ENCODE measurements at regions not wholly inside any gene's neighbourhood (a gene's known extent, or its start where the extent isn't known, plus 50 kb on each side); places are given as distances from the start of the nearest gene placed in this dataset.

- Histone ChIP-seq H3K9me3 (ENCODE audit: low read length) (no peaks in the 10 kb centered on the region), H3K27ac (ENCODE audit: low read depth, low read length) (no peak overlapping the region), H3K36me3 (ENCODE audit: insufficient read depth, low read length) (no peaks in the 10 kb centered on the region), H3K27me3 (ENCODE audit: insufficient read depth, low read length, poor library complexity, severe bottlenecking) (peaks cover 8% of the 10 kb centered on the region), H3K4me1 (ENCODE audit: insufficient read depth, low read length) (peaks cover 40% of the 10 kb centered on the region), H3K4me3 (ENCODE audit: low read length) (no peak overlapping the region)
- Mint-ChIP-seq H3K4me1 (peaks cover 55 to 64% (median 56%) of the 10 kb centered on the region in 3 donors), H3K4me3 (peak overlapping the region; percentile 17 to 80 (median 62)), H3K9me3 (no peaks in the 10 kb centered on the region), H3K27ac (peak overlapping the region in 6 of 8 donors; percentile 11 to 77 (median 50)), H3K36me3 (peaks cover 0 to 9% (median 0%) of the 10 kb centered on the region in 3 donors), H3K27me3 (peaks cover 0 to 11% of the 10 kb centered on the region in 2 donors)
- peak in 1 of 5 donors; percentile 37 for DNase-seq
- ChIA-PET CTCF (no interaction called here), POLR2A (no interaction called here)
Observed at GRCh38 chr9:87276327-87276841, 221.3 kb upstream of the DAPK1 start.

GRCh38 chr9:87276851-87277261, 220.8 kb upstream of the DAPK1 start:
- Mint-ChIP-seq H3K27ac (peak overlapping the region in 6 of 8 donors; percentile 11 to 77 (median 50)), H3K4me3 (peak overlapping the region; percentile 17 to 80 (median 62)), H3K36me3 (peaks cover 0 to 9% (median 0%) of the 10 kb centered on the region in 3 donors), H3K9me3 (no peaks in the 10 kb centered on the region), H3K27me3 (peaks cover 0 to 11% of the 10 kb centered on the region in 2 donors), H3K4me1 (peaks cover 50 to 59% (median 51%) of the 10 kb centered on the region in 3 donors)
- Histone ChIP-seq H3K27me3 (ENCODE audit: insufficient read depth, low read length, poor library complexity, severe bottlenecking) (peaks cover 4% of the 10 kb centered on the region), H3K4me1 (ENCODE audit: insufficient read depth, low read length) (peaks cover 35% of the 10 kb centered on the region), H3K4me3 (ENCODE audit: low read length) (no peak overlapping the region), H3K9me3 (ENCODE audit: low read length) (no peaks in the 10 kb centered on the region), H3K36me3 (ENCODE audit: insufficient read depth, low read length) (no peaks in the 10 kb centered on the region), H3K27ac (ENCODE audit: low read depth, low read length) (no peak overlapping the region)
- ChIA-PET POLR2A (no interaction called here), CTCF (no interaction called here)
- DNase-seq = peak in 1 of 5 donors; percentile 39

- peak overlapping the region in 2 of 8 donors; percentile 44 to 57 for H3K27ac Mint-ChIP-seq
Observed at GRCh38 chr9:87277346-87277745, 220.3 kb upstream of the DAPK1 start.

GRCh38 chr9:87278971-87279733, 218.5 kb upstream of the DAPK1 start:
- H3K4me1 ChIP-seq (ENCODE audit: insufficient read depth, low read length) = peaks cover 22% of the 10 kb centered on the region
- no peak overlapping the region for H3K4me3 ChIP-seq (ENCODE audit: low read length)
- Mint-ChIP-seq H3K4me3 (no peak overlapping the region), H3K27ac (no peak overlapping the region), H3K27me3 (peaks cover 0 to 4% of the 10 kb centered on the region in 2 donors), H3K4me1 (peaks cover 39 to 43% (median 40%) of the 10 kb centered on the region in 3 donors), H3K9me3 (no peaks in the 10 kb centered on the region), H3K36me3 (peaks cover 0 to 9% (median 2%) of the 10 kb centered on the region in 3 donors)
- CTCF ChIA-PET = no interaction called here
- H3K27ac ChIP-seq (ENCODE audit: low read depth, low read length) = no peak overlapping the region
- POLR2A ChIA-PET = no interaction called here
- H3K9me3 ChIP-seq (ENCODE audit: low read length) = no peaks in the 10 kb centered on the region
- H3K36me3 ChIP-seq (ENCODE audit: insufficient read depth, low read length) = no peaks in the 10 kb centered on the region
- no peak for DNase-seq
- H3K27me3 ChIP-seq (ENCODE audit: insufficient read depth, low read length, poor library complexity, severe bottlenecking) = no peaks in the 10 kb centered on the region

More at GRCh38 chr9:87277346-87277745, 220.3 kb upstream of the DAPK1 start:
- peaks cover 45 to 54% (median 46%) of the 10 kb centered on the region in 3 donors for H3K4me1 Mint-ChIP-seq
- no peaks in the 10 kb centered on the region for H3K9me3 Mint-ChIP-seq
- H3K36me3 Mint-ChIP-seq = peaks cover 0 to 9% (median 0%) of the 10 kb centered on the region in 3 donors
- H3K4me3 Mint-ChIP-seq = peak overlapping the region in 5 of 7 donors; percentile 43 to 80 (median 65)
- DNase-seq = no peak
- H3K4me1 ChIP-seq (ENCODE audit: insufficient read depth, low read length) = peaks cover 32% of the 10 kb centered on the region
- no peak overlapping the region for H3K27ac ChIP-seq (ENCODE audit: low read depth, low read length)
- H3K4me3 ChIP-seq (ENCODE audit: low read length) = no peak overlapping the region
- H3K36me3 ChIP-seq (ENCODE audit: insufficient read depth, low read length) = no peaks in the 10 kb centered on the region
- H3K27me3 Mint-ChIP-seq = peaks cover 0 to 11% of the 10 kb centered on the region in 2 donors
- H3K9me3 ChIP-seq (ENCODE audit: low read length) = no peaks in the 10 kb centered on the region
- peaks cover 4% of the 10 kb centered on the region for H3K27me3 ChIP-seq (ENCODE audit: insufficient read depth, low read length, poor library complexity, severe bottlenecking)
- ChIA-PET POLR2A (no interaction called here), CTCF (no interaction called here)

- Histone ChIP-seq H3K4me3 (ENCODE audit: low read length) (no peak overlapping the region), H3K27ac (ENCODE audit: low read depth, low read length) (no peak overlapping the region), H3K36me3 (ENCODE audit: insufficient read depth, low read length) (no peaks in the 10 kb centered on the region), H3K9me3 (ENCODE audit: low read length) (no peaks in the 10 kb centered on the region), H3K4me1 (ENCODE audit: insufficient read depth, low read length) (peaks cover 18% of the 10 kb centered on the region), H3K27me3 (ENCODE audit: insufficient read depth, low read length, poor library complexity, severe bottlenecking) (no peaks in the 10 kb centered on the region)
- H3K27me3 Mint-ChIP-seq = peaks cover 2 to 5% of the 10 kb centered on the region in 2 donors
- no peak overlapping the region for H3K27ac Mint-ChIP-seq
- ChIA-PET CTCF (no interaction called here), POLR2A (no interaction called here)
- no peaks in the 10 kb centered on the region for H3K9me3 Mint-ChIP-seq
- DNase-seq = no peak
- H3K4me1 Mint-ChIP-seq = peaks cover 35 to 39% (median 37%) of the 10 kb centered on the region in 3 donors
- no peak overlapping the region for H3K4me3 Mint-ChIP-seq
- H3K36me3 Mint-ChIP-seq = peaks cover 0 to 9% (median 2%) of the 10 kb centered on the region in 3 donors
Observed at GRCh38 chr9:87280421-87280820, 217.2 kb upstream of the DAPK1 start.

GRCh38 chr9:87282538-87282937, 215.1 kb upstream of the DAPK1 start:
- peaks cover 15 to 20% (median 17%) of the 10 kb centered on the region in 3 donors for H3K4me1 Mint-ChIP-seq
- peaks cover 0 to 9% (median 2%) of the 10 kb centered on the region in 3 donors for H3K36me3 Mint-ChIP-seq
- H3K27ac ChIP-seq (ENCODE audit: low read depth, low read length) = no peak overlapping the region
- H3K4me3 ChIP-seq (ENCODE audit: low read length) = no peak overlapping the region
- H3K27me3 Mint-ChIP-seq = peaks cover 5 to 6% of the 10 kb centered on the region in 2 donors
- H3K4me1 ChIP-seq (ENCODE audit: insufficient read depth, low read length) = peaks cover 6% of the 10 kb centered on the region
- H3K36me3 ChIP-seq (ENCODE audit: insufficient read depth, low read length) = no peaks in the 10 kb centered on the region
- no peak overlapping the region for H3K27ac Mint-ChIP-seq
- no peaks in the 10 kb centered on the region for H3K9me3 ChIP-seq (ENCODE audit: low read length)
- no peak for DNase-seq
- no peaks in the 10 kb centered on the region for H3K9me3 Mint-ChIP-seq
- ChIA-PET POLR2A (no interaction called here), CTCF (no interaction called here)
- no peaks in the 10 kb centered on the region for H3K27me3 ChIP-seq (ENCODE audit: insufficient read depth, low read length, poor library complexity, severe bottlenecking)
- no peak overlapping the region for H3K4me3 Mint-ChIP-seq

GRCh38 chr9:87283585-87283984, 214.1 kb upstream of the DAPK1 start:
- CTCF ChIA-PET = no interaction called here

GRCh38 chr9:87285183-87285850, 212.3 kb upstream of the DAPK1 start:
- H3K4me1 ChIP-seq (ENCODE audit: insufficient read depth, low read length) = no peaks in the 10 kb centered on the region
- DNase-seq = no peak
- H3K36me3 ChIP-seq (ENCODE audit: insufficient read depth, low read length) = no peaks in the 10 kb centered on the region
- H3K4me3 Mint-ChIP-seq = no peak overlapping the region
- H3K9me3 Mint-ChIP-seq = no peaks in the 10 kb centered on the region
- H3K27me3 ChIP-seq (ENCODE audit: insufficient read depth, low read length, poor library complexity, severe bottlenecking) = no peaks in the 10 kb centered on the region
- H3K4me3 ChIP-seq (ENCODE audit: low read length) = no peak overlapping the region
- no peaks in the 10 kb centered on the region for H3K4me1 Mint-ChIP-seq
- no peaks in the 10 kb centered on the region for H3K9me3 ChIP-seq (ENCODE audit: low read length)
- H3K27ac ChIP-seq (ENCODE audit: low read depth, low read length) = no peak overlapping the region
- peaks cover 5 to 8% of the 10 kb centered on the region in 2 donors for H3K27me3 Mint-ChIP-seq
- peaks cover 0 to 2% (median 0%) of the 10 kb centered on the region in 3 donors for H3K36me3 Mint-ChIP-seq
- no peak overlapping the region for H3K27ac Mint-ChIP-seq
- CTCF ChIA-PET = no interaction called here
- POLR2A ChIA-PET = no interaction called here

More at GRCh38 chr9:87283585-87283984, 214.1 kb upstream of the DAPK1 start:
- Mint-ChIP-seq H3K36me3 (peaks cover 0 to 9% (median 2%) of the 10 kb centered on the region in 3 donors), H3K9me3 (no peaks in the 10 kb centered on the region), H3K27ac (peak overlapping the region in 1 of 8 donors; percentile 89), H3K4me1 (peaks cover 6 to 10% (median 8%) of the 10 kb centered on the region in 3 donors), H3K4me3 (no peak overlapping the region), H3K27me3 (peaks cover 5 to 6% of the 10 kb centered on the region in 2 donors)
- no peak for DNase-seq
- Histone ChIP-seq H3K4me3 (ENCODE audit: low read length) (no peak overlapping the region), H3K9me3 (ENCODE audit: low read length) (no peaks in the 10 kb centered on the region), H3K36me3 (ENCODE audit: insufficient read depth, low read length) (no peaks in the 10 kb centered on the region), H3K4me1 (ENCODE audit: insufficient read depth, low read length) (no peaks in the 10 kb centered on the region), H3K27ac (ENCODE audit: low read depth, low read length) (no peak overlapping the region), H3K27me3 (ENCODE audit: insufficient read depth, low read length, poor library complexity, severe bottlenecking) (no peaks in the 10 kb centered on the region)
- POLR2A ChIA-PET = no interaction called here
